NB4 (cell line): ENCODE measurements at regions not wholly inside any gene's neighbourhood (a gene's known extent, or its start where the extent isn't known, plus 50 kb on each side); places are given as distances from the start of the nearest gene placed in this dataset.

Experiments used
- POLR2A ChIP-seq: IDR thresholded peaks from 2 replicates; pipeline ENCODE4 v1.6.1; 2011; ENCODE audit warnings: mild to moderate bottlenecking; ENCODE audit not compliant: insufficient read length; ENCODE audit errors: extremely low read depth
- TF ChIP-seq, protein P1 (sequence below): IDR thresholded peaks from one replicate; pipeline ENCODE4 v1.5.1; 2012; ENCODE audit warnings: low read depth, low read length
- TF ChIP-seq, protein P2 (sequence below): IDR thresholded peaks from 2 replicates; pipeline ENCODE4 v1.6.1; 2011; ENCODE audit warnings: low read depth, low read length

DNA sequence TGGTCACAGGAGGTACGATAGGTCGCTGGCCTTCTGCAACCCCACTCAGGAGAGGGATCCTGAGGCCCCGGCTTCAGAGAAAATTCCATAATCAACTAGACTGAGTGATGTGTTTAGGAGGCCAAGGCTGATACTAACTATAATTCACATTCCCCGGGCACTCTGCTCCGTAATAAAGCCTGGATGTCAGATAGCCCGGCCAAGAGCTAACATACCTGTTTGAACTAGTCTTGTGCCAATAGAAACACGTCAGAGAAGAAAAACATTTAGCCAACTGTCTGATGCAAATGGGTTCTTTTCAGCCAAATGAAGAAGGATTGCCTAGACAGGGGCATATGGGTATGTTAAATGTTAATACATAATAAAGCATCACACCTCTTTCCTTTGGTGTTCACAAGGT, 204.2 kb downstream of the TSHZ3 start:
- TF ChIP-seq POLR2A, result no peak
- TF ChIP-seq, protein P1, sequence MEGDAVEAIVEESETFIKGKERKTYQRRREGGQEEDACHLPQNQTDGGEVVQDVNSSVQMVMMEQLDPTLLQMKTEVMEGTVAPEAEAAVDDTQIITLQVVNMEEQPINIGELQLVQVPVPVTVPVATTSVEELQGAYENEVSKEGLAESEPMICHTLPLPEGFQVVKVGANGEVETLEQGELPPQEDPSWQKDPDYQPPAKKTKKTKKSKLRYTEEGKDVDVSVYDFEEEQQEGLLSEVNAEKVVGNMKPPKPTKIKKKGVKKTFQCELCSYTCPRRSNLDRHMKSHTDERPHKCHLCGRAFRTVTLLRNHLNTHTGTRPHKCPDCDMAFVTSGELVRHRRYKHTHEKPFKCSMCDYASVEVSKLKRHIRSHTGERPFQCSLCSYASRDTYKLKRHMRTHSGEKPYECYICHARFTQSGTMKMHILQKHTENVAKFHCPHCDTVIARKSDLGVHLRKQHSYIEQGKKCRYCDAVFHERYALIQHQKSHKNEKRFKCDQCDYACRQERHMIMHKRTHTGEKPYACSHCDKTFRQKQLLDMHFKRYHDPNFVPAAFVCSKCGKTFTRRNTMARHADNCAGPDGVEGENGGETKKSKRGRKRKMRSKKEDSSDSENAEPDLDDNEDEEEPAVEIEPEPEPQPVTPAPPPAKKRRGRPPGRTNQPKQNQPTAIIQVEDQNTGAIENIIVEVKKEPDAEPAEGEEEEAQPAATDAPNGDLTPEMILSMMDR, result no peak
- TF ChIP-seq, protein P2, sequence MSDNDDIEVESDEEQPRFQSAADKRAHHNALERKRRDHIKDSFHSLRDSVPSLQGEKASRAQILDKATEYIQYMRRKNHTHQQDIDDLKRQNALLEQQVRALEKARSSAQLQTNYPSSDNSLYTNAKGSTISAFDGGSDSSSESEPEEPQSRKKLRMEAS, result no peak
